ENCODE measurements at regions not wholly inside any gene's neighbourhood (a gene's known extent, or its start where the extent isn't known, plus 50 kb on each side); places are given as distances from the start of the nearest gene placed in this dataset.

DNA sequence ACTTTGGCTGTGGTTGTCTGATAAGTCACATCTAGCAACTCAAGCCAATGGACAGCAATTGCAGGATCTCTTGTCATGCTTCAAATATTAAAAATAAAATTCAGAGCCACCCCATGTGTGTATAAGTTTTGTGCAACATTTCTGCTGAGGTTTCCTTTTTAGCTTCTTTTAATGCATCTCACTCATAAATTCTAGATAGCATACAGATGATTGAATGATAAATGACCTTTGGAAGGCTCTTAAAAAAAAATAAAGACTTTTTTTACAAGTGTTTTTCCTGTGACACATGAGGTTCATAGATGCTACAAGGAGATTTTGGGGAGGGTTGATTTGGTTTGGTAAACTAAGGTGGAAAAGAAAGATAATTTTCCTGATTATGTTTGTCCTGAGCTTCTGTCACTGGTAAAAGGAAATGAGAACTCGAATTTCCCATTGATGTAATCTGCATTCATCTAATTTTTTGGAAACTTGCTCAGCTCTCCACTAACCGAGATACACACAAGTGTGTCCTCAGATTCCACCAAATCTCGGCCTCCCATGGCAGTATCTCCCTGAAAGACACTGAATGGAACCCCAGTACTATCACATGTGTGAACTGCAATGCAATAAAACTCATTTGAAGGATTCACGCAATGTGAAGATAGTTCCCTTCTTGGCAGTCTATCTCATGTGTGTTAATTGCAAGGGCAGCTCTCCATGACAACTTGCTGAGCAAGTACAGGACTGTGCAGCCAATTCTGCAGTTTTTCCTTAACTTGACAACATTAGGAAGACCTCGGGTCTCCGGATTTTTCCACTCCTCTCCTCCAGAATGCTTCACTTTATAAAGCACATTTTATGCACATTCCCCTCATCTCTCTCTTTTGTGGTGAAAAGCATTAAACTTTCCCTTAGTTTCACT is 185.4 kb upstream of the PFKP start:
- TF ChIP-seq, protein P1, sequence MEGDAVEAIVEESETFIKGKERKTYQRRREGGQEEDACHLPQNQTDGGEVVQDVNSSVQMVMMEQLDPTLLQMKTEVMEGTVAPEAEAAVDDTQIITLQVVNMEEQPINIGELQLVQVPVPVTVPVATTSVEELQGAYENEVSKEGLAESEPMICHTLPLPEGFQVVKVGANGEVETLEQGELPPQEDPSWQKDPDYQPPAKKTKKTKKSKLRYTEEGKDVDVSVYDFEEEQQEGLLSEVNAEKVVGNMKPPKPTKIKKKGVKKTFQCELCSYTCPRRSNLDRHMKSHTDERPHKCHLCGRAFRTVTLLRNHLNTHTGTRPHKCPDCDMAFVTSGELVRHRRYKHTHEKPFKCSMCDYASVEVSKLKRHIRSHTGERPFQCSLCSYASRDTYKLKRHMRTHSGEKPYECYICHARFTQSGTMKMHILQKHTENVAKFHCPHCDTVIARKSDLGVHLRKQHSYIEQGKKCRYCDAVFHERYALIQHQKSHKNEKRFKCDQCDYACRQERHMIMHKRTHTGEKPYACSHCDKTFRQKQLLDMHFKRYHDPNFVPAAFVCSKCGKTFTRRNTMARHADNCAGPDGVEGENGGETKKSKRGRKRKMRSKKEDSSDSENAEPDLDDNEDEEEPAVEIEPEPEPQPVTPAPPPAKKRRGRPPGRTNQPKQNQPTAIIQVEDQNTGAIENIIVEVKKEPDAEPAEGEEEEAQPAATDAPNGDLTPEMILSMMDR (conservative IDR thresholded peaks at IDR 0.05; ENCODE audit: low read depth, low read length): no peak
- TF ChIP-seq EZH2phosphoT487 (IDR thresholded peaks at IDR 0.05; ENCODE audit: borderline replicate concordance, low read length): no peak

Measured in PC-3 (cell line).